NCI-H446 (cell line): ENCODE measurements at regions not wholly inside any gene's neighbourhood (a gene's known extent, or its start where the extent isn't known, plus 50 kb on each side); places are given as distances from the start of the nearest gene placed in this dataset.

Experiments
- DNase-seq, 2 experiments: peaks; one replicate each; lab custom pipeline; 2025; lab: John Stamatoyannopoulos, UW

GRCh38 chr3:159928071-159928491 lies 60.6 kb upstream of the IL12A start:
- DNase-seq = no peak

- no peak for DNase-seq
Measured at GRCh38 chr3:159928666-159929065, 60.0 kb upstream of the IL12A start.

GRCh38 chr3:159929171-159930141 lies 59.2 kb upstream of the IL12A start:
- DNase-seq = no peak

GRCh38 chr3:159934216-159934615 lies 54.4 kb upstream of the IL12A start:
- no peak for DNase-seq

- no peak for DNase-seq
Measured at GRCh38 chr3:159936541-159936940, 52.1 kb upstream of the IL12A start.

GRCh38 chr3:159937561-159938166 lies 51.0 kb upstream of the IL12A start:
- no peak for DNase-seq

GRCh38 chr3:159938714-159939113 lies 49.9 kb upstream of the IL12A start:
- no peak for DNase-seq
